ENCODE measurements at regions not wholly inside any gene's neighbourhood (a gene's known extent, or its start where the extent isn't known, plus 50 kb on each side); places are given as distances from the start of the nearest gene placed in this dataset.

DNA sequence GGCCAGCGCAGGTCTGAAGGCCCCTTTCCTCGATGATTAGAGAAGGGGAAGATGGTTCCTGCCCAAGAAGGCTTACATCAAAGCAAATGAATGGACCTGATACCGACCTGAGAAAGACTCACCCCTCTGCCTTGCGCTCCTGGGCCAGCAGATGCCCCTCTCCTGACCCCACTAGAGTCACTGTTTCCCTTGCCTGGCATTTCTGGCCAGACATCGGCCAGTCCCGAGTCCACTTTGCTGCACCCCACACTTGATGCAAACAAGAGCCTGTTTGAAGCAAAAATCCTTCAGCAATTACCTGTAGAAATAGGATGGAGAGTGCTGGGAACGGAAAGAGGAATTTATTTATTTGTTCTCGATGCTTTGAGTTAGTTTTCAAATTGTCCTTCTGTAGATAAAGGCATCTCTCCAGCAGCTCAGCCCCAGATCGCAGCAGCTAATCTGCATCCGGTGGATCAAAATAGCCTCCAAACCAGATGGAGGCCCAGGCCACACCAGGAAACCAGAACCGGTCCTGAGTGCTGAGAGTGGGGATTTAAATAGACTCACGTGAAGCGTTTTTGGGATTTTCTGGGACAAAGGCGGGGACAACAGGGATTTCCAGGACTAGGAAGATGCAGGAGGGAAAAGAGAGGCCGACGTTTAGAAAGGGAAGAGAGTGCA is 148.6 kb downstream of the TRIM29 start:
- Histone ChIP-seq H3K27me3 (ENCODE audit: insufficient read depth, low read length) (no peaks in the 10 kb centered on the region), H2AK5ac (ENCODE audit: insufficient read length, low read length) (no peak overlapping the region), H3K23ac (ENCODE audit: insufficient read length, low read depth, low read length) (no peak overlapping the region), H2BK12ac (ENCODE audit: insufficient read length, low read depth, low read length) (no peak overlapping the region), H3K9me3 (ENCODE audit: control insufficient read depth, low read depth, low read length) (no peaks in the 10 kb centered on the region), H3K56ac (ENCODE audit: insufficient read length, low read depth, low read length) (no peak overlapping the region), H4K91ac (ENCODE audit: insufficient read length, low read depth, low read length) (no peak overlapping the region), H2AFZ (ENCODE audit: low read length) (no peak overlapping the region), H3K14ac (ENCODE audit: insufficient read depth, low read length) (no peak overlapping the region), H3K4ac (ENCODE audit: low read depth, low read length) (no peak overlapping the region), H3K23me2 (ENCODE audit: insufficient read length, low read depth, low read length, poor library complexity, severe bottlenecking) (no peaks in the 10 kb centered on the region), H2BK15ac (ENCODE audit: low read depth, low read length) (no peak overlapping the region), H3K79me2 (ENCODE audit: insufficient read depth, low read length) (no peaks in the 10 kb centered on the region), H3T11ph (ENCODE audit: low read length) (no peak overlapping the region), H2BK120ac (ENCODE audit: low read depth, low read length, poor library complexity, severe bottlenecking) (no peak overlapping the region), H3K18ac (ENCODE audit: insufficient read length, low read depth, low read length) (no peak overlapping the region), H3K4me1 (ENCODE audit: insufficient read depth, low read length) (no peaks in the 10 kb centered on the region; the same call in none of the 2 replicates), H2BK20ac (ENCODE audit: low read depth, low read length, poor library complexity, severe bottlenecking) (no peak overlapping the region), H3K4me2 (ENCODE audit: insufficient read depth, insufficient read length, low read length) (no peak overlapping the region), H4K8ac (replicated peaks; ENCODE audit: insufficient read length, low read depth, low read length) (no peak overlapping the region), H4K20me1 (ENCODE audit: control insufficient read depth, insufficient read depth, insufficient read length) (no peaks in the 10 kb centered on the region), H4K5ac (ENCODE audit: insufficient read length, low read depth, low read length) (no peak overlapping the region), H2BK5ac (ENCODE audit: insufficient read length, low read length) (no peak overlapping the region), H3K9ac (ENCODE audit: extremely low read depth, insufficient read length, low read length) (no peak overlapping the region), H3K27ac (ENCODE audit: insufficient read length, low read depth, low read length) (no peak overlapping the region), H3K79me1 (ENCODE audit: insufficient read depth, low read depth, low read length, poor library complexity, severe bottlenecking) (no peaks in the 10 kb centered on the region)
- DNase-seq, result no peak
- Mint-ChIP-seq H3K9me3 (no peaks in the 10 kb centered on the region), H3K4me1 (peaks cover 41 to 47% of the 10 kb centered on the region in 2 experiments), H3K4me3 (no peak overlapping the region), H3K27me3 (ENCODE audit: low read depth) (peaks cover 34% of the 10 kb centered on the region), H3K36me3 (ENCODE audit: insufficient read depth in 1 of 3, low read depth in 3 of 3) (no peaks in the 10 kb centered on the region), H3K27ac (no peak overlapping the region)
- TF ChIP-seq, protein P1, sequence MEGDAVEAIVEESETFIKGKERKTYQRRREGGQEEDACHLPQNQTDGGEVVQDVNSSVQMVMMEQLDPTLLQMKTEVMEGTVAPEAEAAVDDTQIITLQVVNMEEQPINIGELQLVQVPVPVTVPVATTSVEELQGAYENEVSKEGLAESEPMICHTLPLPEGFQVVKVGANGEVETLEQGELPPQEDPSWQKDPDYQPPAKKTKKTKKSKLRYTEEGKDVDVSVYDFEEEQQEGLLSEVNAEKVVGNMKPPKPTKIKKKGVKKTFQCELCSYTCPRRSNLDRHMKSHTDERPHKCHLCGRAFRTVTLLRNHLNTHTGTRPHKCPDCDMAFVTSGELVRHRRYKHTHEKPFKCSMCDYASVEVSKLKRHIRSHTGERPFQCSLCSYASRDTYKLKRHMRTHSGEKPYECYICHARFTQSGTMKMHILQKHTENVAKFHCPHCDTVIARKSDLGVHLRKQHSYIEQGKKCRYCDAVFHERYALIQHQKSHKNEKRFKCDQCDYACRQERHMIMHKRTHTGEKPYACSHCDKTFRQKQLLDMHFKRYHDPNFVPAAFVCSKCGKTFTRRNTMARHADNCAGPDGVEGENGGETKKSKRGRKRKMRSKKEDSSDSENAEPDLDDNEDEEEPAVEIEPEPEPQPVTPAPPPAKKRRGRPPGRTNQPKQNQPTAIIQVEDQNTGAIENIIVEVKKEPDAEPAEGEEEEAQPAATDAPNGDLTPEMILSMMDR (conservative IDR thresholded peaks at IDR 0.05), result no peak
- WGBS (ENCODE audit: extremely low coverage, insufficient read length, low lambda C conversion rate), result no CpG with 5 or more reads among the region's 16 CpGs
